Testis (tissue), 2 donors: ENCODE measurements at regions not wholly inside any gene's neighbourhood (a gene's known extent, or its start where the extent isn't known, plus 50 kb on each side); places are given as distances from the start of the nearest gene placed in this dataset.

Experiments
- DNase-seq: peaks from one replicate; pipeline ENCODE4 v3.0.0-alpha.2; 2019
- H3K27ac ChIP-seq, 2 donors: fragments of 200-600 bp; sonication (generic); one replicate each; pipeline ENCODE4 v1.5.1; 2019
- H3K27me3 ChIP-seq: fragments of 200-600 bp; sonication (generic); one replicate; pipeline ENCODE4 v1.5.1; 2019
- H3K36me3 ChIP-seq: fragments of 200-600 bp; sonication (generic); one replicate; pipeline ENCODE4 v1.5.1; 2017; ENCODE audit warnings: low read depth; ENCODE audit errors: missing control alignments
- H3K4me1 ChIP-seq: fragments of 200-600 bp; sonication (generic); one replicate; pipeline ENCODE4 v1.5.1; 2019
- H3K4me3 ChIP-seq, 2 donors: fragments of 200-600 bp; sonication (generic); one replicate each; pipeline ENCODE4 v1.5.1; 2017 to 2019
- H3K9me3 ChIP-seq: fragments of 200-600 bp; sonication (generic); one replicate; pipeline ENCODE4 v1.5.1; 2017
- POLR2A ChIP-seq: fragments of 450-650 bp; IDR thresholded peaks from one replicate; pipeline ENCODE4 v1.6.1; 2017; ENCODE audit warnings: antibody characterized with exemption, mild to moderate bottlenecking, moderate library complexity
- WGBS, 2 donors: methylation state at CpG; one replicate each; pipeline ENCODE4 v1.1.5; 2018; 5-methylcytosine and 5-hydroxymethylcytosine counted together
- intact Hi-C: fragments of 100-400 bp; cut with DNase I; formaldehyde crosslinking; loops from one replicate; pipeline ENCODE4 v1.15.1; 2023; ENCODE audit warnings: low total_unique reads
- TF ChIP-seq, protein P1 (sequence below), 3 experiments: fragments of 450-650 bp in 2 of 3; fragments of 200-600 bp in 1 of 3; sonication (generic) in 1 of 3; IDR thresholded peaks; one replicate each; pipeline ENCODE4 v1.5.1; 2016 to 2019; ENCODE audit warnings: antibody characterized with exemption in 3 of 3, mild to moderate bottlenecking in 2 of 3, moderate library complexity in 1 of 3

DNA sequence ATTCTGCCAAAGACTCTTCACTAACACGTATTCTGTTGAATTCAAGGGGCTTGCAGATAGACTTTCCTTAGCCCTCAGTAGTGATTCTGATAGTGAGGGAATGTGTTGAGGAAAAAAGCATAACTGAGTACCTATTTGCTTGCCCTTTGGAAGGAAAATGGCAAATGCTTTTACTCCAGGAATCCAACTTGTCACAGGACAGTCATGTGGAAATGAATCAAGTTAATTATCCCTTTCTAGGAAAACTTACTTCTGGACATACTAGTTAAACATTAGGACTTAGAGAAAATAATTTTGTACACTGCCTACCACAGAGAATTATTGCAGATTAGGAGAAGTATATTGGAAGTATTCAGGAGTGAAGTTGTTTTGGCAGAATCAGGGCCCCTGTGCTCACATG lies 148.9 kb upstream of the SLC13A1 start:
- TF ChIP-seq, protein P1, sequence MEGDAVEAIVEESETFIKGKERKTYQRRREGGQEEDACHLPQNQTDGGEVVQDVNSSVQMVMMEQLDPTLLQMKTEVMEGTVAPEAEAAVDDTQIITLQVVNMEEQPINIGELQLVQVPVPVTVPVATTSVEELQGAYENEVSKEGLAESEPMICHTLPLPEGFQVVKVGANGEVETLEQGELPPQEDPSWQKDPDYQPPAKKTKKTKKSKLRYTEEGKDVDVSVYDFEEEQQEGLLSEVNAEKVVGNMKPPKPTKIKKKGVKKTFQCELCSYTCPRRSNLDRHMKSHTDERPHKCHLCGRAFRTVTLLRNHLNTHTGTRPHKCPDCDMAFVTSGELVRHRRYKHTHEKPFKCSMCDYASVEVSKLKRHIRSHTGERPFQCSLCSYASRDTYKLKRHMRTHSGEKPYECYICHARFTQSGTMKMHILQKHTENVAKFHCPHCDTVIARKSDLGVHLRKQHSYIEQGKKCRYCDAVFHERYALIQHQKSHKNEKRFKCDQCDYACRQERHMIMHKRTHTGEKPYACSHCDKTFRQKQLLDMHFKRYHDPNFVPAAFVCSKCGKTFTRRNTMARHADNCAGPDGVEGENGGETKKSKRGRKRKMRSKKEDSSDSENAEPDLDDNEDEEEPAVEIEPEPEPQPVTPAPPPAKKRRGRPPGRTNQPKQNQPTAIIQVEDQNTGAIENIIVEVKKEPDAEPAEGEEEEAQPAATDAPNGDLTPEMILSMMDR (IDR thresholded peaks at IDR 0.05): no peak
- TF ChIP-seq POLR2A: no peak
- Histone ChIP-seq H3K36me3 (no peaks in the 10 kb centered on the region), H3K4me1 (no peaks in the 10 kb centered on the region), H3K27me3 (no peaks in the 10 kb centered on the region), H3K4me3 (no peak overlapping the region), H3K9me3 (no peaks in the 10 kb centered on the region), H3K27ac (no peak overlapping the region)
- WGBS, 2 donors: 50 to 67% methylated on average over 1 of the region's 1 CpG
- no peak for DNase-seq
- intact Hi-C loops: no loop called here

DNA sequence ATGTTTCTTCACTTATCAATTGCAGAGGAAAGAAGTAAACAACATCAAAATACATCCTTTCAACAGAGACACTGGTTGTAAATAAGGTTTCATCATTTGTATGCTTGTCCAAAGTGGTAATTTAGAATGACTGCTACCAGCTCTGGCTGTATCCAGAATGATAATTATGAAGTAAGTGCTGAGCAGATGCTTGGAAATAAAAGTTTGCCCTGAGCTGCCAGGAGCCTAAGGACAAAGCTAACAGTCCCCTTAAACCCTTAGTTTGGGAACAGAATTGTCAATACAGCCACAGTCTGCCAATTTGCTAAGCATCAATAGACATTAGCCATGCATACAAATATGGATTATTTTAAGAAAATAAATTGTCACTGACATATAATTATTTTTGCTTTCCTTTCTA lies 147.0 kb upstream of the SLC13A1 start:
- Histone ChIP-seq H3K4me1 (no peaks in the 10 kb centered on the region), H3K4me3 (no peak overlapping the region), H3K27ac (no peak overlapping the region), H3K36me3 (no peaks in the 10 kb centered on the region), H3K27me3 (no peaks in the 10 kb centered on the region), H3K9me3 (no peaks in the 10 kb centered on the region)
- no peak for DNase-seq
- intact Hi-C loops: no loop called here
- TF ChIP-seq POLR2A: no peak
- TF ChIP-seq, protein P1 (IDR thresholded peaks at IDR 0.05): no peak

DNA sequence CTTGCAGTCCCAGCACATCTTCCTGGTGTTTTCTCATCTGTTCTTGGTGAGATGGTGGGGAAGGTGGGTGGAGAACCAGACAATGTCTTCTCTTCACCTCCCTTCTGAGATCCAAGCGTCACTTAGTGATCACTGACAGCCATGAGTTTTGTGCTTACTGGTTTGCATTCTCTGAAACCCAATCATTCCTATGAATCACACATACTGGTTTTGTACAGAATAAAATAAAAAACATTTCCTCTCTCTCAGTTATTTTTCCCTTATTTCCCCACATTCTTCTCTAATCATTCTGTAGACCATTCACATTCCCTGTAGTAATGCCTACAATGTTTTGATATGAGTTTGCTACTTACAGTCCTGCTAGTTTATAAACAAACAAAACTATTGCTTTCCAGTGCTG lies 143.8 kb upstream of the SLC13A1 start:
- no peak for TF ChIP-seq POLR2A
- TF ChIP-seq, protein P1 (IDR thresholded peaks at IDR 0.05): no peak
- H3K27me3 ChIP-seq: no peaks in the 10 kb centered on the region
- H3K36me3 ChIP-seq: no peaks in the 10 kb centered on the region
- DNase-seq: no peak
- intact Hi-C loops: no loop called here
- no peaks in the 10 kb centered on the region for H3K4me1 ChIP-seq
- H3K27ac ChIP-seq: no peak overlapping the region
- WGBS, 2 donors: 82 to 92% methylated on average over 1 of the region's 1 CpG
- no peak overlapping the region for H3K4me3 ChIP-seq
- no peaks in the 10 kb centered on the region for H3K9me3 ChIP-seq

DNA sequence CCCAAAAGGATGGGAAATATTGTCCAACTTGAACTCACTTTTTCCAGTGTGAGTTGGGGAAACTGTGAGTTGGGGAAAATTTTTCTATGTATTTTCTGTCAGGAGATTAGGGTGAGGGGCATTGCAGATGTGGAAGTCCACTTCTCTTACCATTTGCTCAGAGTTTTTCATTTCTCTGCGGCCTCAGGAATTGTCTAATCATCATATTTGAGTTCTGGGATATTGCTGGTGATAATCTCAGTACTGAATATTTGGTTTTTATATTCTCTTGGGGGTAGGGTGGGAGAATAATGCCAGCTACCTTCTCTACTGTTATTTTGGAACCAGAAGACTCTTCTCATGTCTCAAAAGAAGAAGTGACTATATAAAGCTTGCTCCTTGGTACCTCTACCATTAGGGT lies 141.3 kb upstream of the SLC13A1 start:
- no peak for DNase-seq
- 86 to 92% methylated on average over 1 of the region's 1 CpG for WGBS, 2 donors
- Histone ChIP-seq H3K36me3 (no peaks in the 10 kb centered on the region), H3K27ac (no peak overlapping the region), H3K27me3 (no peaks in the 10 kb centered on the region), H3K4me3 (no peak overlapping the region), H3K9me3 (no peaks in the 10 kb centered on the region), H3K4me1 (no peaks in the 10 kb centered on the region)
- no peak for TF ChIP-seq POLR2A
- TF ChIP-seq, protein P1 (IDR thresholded peaks at IDR 0.05): no peak
- intact Hi-C loops: no loop called here

DNA sequence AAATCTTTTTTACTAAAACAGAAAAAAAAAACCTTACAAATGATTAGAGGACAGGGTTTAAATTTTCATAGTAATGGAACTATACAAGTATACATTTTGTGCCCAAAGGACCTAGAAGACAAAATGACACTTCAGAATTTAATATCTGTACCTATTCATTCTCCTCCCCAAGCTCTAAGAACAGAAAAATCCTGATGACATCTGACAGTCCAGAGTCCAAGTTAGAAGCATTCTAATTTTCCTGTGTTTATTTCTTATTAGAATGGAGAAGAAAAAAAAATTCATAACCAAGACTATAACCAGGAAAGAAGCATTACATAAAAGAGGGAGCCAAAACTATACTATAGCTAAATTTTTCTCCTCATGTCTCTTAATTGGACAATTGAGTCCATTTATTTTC lies 138.9 kb upstream of the SLC13A1 start:
- Histone ChIP-seq H3K36me3 (no peaks in the 10 kb centered on the region), H3K4me3 (no peak overlapping the region), H3K4me1 (no peaks in the 10 kb centered on the region), H3K27ac (no peak overlapping the region), H3K9me3 (no peaks in the 10 kb centered on the region), H3K27me3 (no peaks in the 10 kb centered on the region)
- no peak for TF ChIP-seq POLR2A
- TF ChIP-seq, protein P1 (IDR thresholded peaks at IDR 0.05): no peak
- DNase-seq: no peak
- intact Hi-C loops: no loop called here
